ENCODE measurements at regions not wholly inside any gene's neighbourhood (a gene's known extent, or its start where the extent isn't known, plus 50 kb on each side); places are given as distances from the start of the nearest gene placed in this dataset.
A peak's percentile ranks its signal among the peaks of the same experiment; 100 is the strongest.

DNA sequence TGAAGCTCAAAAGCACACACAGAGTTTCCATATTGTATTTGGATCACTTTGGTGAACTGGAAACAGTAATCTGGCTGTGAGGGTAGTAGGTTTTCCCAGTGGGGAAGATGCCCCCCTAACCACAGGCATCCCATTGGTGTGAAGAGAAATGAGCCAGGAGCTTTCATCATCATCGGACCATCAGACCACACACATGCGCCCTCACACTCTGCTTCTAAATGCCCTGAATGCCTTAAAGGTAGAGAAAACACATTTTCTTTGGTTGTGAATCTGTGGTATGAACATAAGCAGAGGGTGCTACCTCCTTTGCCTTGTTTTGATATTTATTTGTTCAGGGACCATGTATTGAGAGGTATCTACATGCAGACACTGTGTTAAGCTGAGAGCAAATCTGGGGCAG, 79.0 kb upstream of the DNAH14 start:
- no peak overlapping the region for H3K27ac ChIP-seq
- no peak for TF ChIP-seq ZFX (IDR thresholded peaks at IDR 0.05)
- TF ChIP-seq, protein P1, sequence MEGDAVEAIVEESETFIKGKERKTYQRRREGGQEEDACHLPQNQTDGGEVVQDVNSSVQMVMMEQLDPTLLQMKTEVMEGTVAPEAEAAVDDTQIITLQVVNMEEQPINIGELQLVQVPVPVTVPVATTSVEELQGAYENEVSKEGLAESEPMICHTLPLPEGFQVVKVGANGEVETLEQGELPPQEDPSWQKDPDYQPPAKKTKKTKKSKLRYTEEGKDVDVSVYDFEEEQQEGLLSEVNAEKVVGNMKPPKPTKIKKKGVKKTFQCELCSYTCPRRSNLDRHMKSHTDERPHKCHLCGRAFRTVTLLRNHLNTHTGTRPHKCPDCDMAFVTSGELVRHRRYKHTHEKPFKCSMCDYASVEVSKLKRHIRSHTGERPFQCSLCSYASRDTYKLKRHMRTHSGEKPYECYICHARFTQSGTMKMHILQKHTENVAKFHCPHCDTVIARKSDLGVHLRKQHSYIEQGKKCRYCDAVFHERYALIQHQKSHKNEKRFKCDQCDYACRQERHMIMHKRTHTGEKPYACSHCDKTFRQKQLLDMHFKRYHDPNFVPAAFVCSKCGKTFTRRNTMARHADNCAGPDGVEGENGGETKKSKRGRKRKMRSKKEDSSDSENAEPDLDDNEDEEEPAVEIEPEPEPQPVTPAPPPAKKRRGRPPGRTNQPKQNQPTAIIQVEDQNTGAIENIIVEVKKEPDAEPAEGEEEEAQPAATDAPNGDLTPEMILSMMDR (conservative IDR thresholded peaks at IDR 0.05): no peak

DNA sequence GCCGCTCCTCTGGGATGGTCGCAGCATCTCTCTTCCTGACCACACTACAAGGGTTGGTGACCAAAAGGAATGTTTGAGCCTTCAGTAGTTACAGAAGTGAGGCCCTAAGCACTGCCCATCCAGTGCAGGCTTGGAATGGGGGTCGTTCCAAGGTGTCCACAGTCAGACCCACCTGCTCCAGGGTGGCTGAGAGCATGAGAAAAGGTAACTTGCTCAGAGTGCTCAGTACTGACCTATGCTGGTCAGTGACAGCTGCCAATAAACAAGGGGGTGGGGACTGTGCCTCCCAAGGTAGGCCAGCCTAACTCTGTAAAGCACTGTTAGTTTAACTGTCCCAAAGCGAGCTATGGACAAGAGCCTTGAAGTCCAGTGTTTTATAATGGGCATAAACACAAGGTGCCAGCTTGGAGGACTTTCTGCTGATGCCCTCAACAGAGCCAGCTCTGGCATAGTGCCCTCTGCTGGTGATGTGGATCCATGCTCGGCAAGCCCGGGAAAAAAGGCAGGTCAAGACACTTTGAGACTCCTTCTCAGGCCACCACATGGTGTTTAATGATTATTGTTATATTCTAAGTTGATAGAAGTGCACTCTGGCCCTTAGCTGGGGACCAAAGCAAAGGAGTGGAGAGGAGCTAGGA, 78.1 kb upstream of the DNAH14 start:
- H3K27ac ChIP-seq: no peak overlapping the region
- no peak for TF ChIP-seq ZFX (IDR thresholded peaks at IDR 0.05)
- TF ChIP-seq, protein P1 (conservative IDR thresholded peaks at IDR 0.05): peak; percentile 91

DNA sequence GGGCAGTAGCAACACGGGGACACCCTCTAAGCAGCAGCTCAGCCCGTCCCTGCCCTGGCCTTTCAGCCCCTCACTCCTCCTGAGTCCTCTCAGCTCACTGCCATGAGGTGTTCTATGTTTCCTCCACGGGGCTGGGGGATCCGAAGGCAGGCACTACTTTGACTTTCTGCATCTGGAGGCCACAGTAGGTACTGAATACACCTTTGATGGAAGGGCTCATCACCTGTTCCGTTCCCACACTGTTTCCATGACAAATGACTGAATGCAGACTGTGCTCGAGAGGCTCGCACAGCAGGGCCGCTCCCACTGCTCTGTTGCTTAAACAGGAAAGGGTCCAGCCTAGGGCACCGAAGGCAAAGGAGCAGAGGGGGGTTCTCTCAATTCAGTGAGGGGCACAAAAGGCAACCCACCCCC, 77.6 kb upstream of the DNAH14 start:
- no peak overlapping the region for H3K27ac ChIP-seq
- TF ChIP-seq, protein P1 (conservative IDR thresholded peaks at IDR 0.05): peak; percentile 40
- TF ChIP-seq ZFX (IDR thresholded peaks at IDR 0.05): no peak

DNA sequence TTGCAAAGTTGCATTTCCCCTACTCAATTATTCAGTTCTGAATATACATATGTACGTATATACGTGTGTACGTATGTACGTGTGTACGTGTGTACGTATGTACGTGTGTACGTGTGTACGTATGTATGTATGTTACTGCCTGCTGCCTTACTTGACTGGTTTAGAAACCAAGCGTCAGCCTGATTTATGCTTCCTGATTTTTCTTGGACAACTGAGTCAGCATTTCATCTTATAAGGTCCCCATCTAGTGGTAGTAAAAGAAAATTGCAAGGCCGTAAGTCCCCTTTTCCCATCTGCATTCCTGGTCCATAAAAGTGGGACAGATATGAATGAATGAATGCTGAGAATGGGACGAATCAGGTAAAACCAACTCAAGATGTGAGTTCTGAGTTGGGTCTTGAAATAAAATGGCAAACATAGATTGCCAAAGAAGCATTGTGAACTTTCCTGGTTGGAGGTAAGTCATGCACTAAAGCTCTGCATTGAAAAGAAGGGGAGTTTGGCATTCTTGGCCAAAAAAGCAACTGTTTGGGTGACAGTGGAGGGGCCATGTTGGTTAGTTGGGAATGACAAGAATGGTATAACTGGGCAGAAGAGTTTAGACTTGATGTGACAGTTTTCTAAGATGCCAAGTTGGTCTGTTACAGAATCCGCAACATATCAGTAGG, 76.4 kb upstream of the DNAH14 start:
- no peak for TF ChIP-seq ZFX (IDR thresholded peaks at IDR 0.05)
- TF ChIP-seq, protein P1 (conservative IDR thresholded peaks at IDR 0.05): peak; percentile 89
- H3K27ac ChIP-seq: no peak overlapping the region

DNA sequence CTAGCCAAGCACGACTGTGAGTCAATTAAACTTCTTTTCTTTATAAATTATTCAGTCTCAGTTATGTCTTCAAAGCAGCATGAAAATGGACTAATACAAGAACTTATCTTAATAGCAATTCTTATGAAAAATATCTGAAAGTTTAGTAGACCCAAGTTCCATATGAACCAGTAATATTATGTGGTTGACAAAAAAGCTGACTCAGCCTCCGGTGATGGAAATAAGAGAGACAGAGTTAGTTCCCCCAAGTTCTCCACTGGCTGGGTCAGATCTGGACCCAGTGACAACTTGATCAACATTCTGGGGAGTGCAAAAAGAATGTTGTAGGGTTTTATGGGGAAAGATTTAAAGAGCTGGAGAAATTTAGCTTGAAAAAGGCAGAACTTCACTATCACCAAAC, 72.5 kb upstream of the DNAH14 start:
- H3K27ac ChIP-seq: no peak overlapping the region
- TF ChIP-seq, protein P1 (conservative IDR thresholded peaks at IDR 0.05): no peak
- no peak for TF ChIP-seq ZFX (IDR thresholded peaks at IDR 0.05)

DNA sequence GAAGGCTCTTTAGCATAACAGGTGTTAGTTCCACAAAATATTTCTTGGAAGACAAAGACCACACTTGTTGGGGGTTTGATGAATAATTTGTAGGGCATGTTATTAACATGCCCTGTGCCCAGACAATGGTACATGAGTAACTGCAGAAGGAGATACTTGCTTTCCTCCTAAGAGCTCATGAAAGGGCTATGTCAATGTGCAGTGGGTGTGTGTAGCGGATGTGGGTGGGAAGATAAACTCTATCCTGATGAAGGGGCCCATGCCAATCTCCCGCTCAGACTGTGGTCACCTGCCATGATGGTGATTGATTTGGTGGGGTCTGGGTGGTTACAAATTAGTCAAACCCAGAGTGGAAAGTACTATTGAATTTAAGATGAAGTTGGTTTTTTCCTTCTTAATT, 69.8 kb upstream of the DNAH14 start:
- TF ChIP-seq ZFX (IDR thresholded peaks at IDR 0.05): no peak
- TF ChIP-seq, protein P1 (conservative IDR thresholded peaks at IDR 0.05): no peak
- no peak overlapping the region for H3K27ac ChIP-seq

DNA sequence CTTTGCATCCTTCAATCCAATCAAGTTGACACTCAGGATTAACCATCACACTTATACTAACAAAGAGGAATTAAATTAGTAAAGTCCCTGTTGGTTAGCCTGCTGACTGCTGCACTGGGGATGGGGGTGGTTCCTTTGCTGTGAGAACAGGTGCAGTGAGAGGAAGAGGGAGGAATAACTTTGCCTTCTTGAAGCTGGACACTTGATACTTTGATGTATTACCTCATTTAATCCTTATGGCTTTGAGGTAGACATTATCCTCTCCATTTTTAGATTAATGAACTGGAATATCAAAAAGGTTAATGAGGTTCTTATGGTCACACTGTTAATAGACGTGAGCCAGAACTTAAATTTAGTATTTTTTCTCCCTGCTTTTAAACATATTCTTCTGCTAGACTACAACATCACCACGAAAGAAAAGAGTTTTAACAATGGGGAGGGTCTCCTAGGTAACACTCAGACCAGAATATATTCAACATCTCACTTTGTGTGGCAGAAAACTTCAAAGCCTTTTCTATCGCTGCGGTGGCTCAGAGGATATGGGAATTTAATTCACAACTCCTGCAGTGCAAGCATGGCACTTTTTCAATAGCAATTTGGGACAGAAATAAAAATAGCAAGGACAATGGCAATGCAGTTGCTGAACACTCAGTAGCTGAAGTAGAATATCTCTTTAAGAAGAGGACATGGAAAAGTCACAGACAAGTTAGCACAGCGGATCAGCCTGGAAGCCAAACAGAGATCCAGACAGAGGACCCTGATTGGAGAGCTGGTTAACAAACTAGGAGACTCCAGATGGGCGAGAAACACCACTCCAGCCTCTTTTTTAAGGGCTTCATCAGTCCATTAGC, 68.8 kb upstream of the DNAH14 start:
- H3K27ac ChIP-seq: no peak overlapping the region
- TF ChIP-seq, protein P1 (conservative IDR thresholded peaks at IDR 0.05): no peak
- TF ChIP-seq ZFX (IDR thresholded peaks at IDR 0.05): no peak

Measured in C4-2B (cell line).